Bronchial epithelial cell (primary cell): ENCODE measurements at regions not wholly inside any gene's neighbourhood (a gene's known extent, or its start where the extent isn't known, plus 50 kb on each side); places are given as distances from the start of the nearest gene placed in this dataset.

Experiments used
- DNase-seq: peaks from one replicate; pipeline ENCODE4 v3.0.0-alpha.2; 2010; ENCODE audit warnings: low read depth
- FAIRE-seq: peaks from 2 replicates; lab custom pipeline; 2011; peaks lifted over from hg19 to GRCh38; lab: Jason Lieb, UNC
- H3K27me3 ChIP-seq: 2 replicates; pipeline ENCODE4 v1.5.1; 2011; ENCODE audit warnings: low read length; ENCODE audit not compliant: control insufficient read depth, insufficient read depth
- H3K36me3 ChIP-seq: 2 replicates; pipeline ENCODE4 v1.5.1; 2011; ENCODE audit warnings: low read length; ENCODE audit not compliant: control insufficient read depth, insufficient read depth
- H3K4me3 ChIP-seq: 2 replicates; pipeline ENCODE4 v1.5.1; 2011; ENCODE audit warnings: mild to moderate bottlenecking, low read depth, low read length, control low read depth
- CTCF ChIP-seq: IDR thresholded peaks from 2 replicates; pipeline ENCODE4 v1.5.1; 2011; ENCODE audit warnings: mild to moderate bottlenecking, moderate library complexity, low read length, control low read depth, inconsistent platforms; ENCODE audit not compliant: insufficient read depth, severe bottlenecking

DNA sequence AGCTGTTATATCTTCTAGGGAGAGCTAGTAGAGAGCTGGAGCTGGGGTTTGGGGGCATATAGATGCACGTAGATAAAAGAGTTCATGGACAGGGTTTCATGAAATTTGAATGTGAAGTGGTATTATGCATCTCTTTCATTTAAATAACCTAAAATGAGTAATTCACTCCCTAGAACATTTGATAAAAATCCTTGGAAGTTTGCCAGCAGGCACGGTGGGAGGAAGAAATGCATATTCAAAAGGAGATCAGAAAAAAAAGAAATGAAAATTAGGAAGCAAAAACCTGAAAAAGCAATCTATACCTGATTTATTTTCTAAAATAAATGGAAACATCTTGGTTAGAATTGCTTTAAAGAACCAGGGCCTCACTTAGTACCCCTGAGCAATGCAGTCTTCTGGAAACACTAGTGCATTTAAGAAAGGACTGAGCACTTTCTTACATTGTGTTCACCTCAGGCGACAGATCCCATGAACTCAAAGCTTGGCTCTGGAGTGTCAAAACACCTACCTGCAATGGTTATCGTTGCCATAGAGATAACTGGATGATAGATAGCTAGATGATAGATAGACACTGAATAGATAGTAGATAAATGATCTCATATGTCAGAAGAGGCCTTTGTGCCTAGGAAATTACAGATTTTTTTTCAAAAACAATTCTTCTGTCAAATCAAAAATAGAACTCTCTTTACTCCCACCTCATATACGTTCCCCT, 458.6 kb upstream of the THRB start:
- FAIRE-seq (no peak), DNase-seq (no peak)
- no peak for TF ChIP-seq CTCF
- Histone ChIP-seq H3K4me3 (no peak overlapping the region), H3K36me3 (no peaks in the 10 kb centered on the region), H3K27me3 (no peaks in the 10 kb centered on the region)

DNA sequence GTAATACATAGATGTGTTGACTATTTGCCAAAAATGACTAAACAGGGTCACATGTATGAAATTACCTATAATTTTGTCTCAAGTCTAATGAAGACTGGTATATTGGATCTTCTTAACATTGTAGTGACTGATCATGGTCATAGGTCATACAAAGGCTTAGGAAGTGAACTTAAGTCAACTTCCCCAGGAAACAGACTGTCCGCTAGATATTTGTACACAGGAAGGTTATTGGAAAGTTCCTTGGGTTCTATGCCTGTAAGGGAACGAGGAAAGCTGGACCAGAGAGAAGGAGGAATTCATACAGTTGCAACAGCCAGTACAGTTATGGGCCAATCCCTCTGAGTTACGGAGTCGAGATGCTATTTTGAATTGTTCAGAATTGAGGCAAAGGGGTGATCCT, 462.0 kb upstream of the THRB start:
- Histone ChIP-seq H3K27me3 (no peaks in the 10 kb centered on the region), H3K36me3 (no peaks in the 10 kb centered on the region), H3K4me3 (no peak overlapping the region)
- no peak for TF ChIP-seq CTCF
- DNase-seq (no peak), FAIRE-seq (no peak)

DNA sequence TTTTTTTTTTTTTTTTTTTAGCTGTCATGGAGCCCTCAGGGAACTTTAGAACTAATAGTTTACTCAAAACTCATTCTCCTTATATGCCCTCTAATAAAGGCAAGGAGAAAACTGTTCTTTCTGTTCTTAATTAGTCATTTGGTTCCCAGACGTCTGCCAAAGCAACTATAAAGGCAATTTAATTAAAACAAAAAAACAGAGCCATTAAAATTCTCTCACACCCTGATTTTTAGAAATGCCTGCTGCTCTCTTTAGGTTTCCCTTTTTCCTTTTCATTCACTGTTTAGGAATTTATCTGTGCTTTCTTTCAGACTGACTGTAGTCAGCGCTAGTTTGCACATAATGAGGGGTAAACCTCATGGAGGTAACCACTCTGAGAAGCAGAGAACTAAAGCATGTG, 463.6 kb upstream of the THRB start:
- no peaks in the 10 kb centered on the region for H3K36me3 ChIP-seq
- no peak for TF ChIP-seq CTCF
- no peak for DNase-seq
- H3K27me3 ChIP-seq = no peaks in the 10 kb centered on the region
- H3K4me3 ChIP-seq = no peak overlapping the region
- FAIRE-seq = no peak

GRCh38 chr3:24958910-24959447, 464.3 kb upstream of the THRB start:
- H3K27me3 ChIP-seq = no peaks in the 10 kb centered on the region
- H3K4me3 ChIP-seq = no peak overlapping the region
- FAIRE-seq (no peak), DNase-seq (no peak)
- no peaks in the 10 kb centered on the region for H3K36me3 ChIP-seq
- no peak for TF ChIP-seq CTCF

DNA sequence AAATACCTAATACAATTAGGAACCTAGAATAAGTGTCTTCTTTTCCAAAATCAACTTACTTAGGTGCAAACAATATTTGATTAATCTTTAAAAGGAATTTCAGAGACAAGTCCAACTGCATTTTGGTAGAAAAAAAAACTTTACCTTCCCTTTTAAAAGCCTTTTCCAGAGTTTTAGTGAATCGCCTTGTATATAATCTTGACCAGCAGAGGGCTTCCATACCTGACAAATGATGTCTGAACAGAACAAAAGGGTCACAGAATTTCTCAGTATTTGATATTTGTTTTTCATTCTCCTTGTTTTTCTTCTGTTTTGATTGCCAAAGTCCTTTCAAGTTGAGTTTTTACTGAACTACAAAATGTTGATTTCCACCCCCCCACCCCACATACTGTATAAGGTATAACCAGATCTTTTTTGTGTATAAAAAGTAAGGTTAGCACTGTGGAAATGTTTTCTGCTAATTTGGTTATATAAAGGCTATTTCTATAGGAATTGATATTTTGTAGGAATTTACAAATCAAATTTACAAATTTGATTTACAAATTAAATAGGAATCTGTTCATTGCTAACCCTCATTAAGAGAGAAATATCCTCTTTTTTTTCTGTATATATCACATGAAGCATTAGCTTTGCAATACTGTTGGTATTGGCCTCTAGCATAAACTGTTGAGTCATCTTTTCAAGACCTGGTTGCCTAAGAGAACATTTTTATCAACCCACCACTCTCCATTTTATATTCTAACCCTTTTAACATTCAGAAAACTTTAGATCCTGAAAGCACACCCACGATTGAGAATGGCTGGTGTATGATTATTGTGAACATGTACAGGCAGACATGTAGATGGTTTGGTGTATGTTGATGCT, 464.1 kb upstream of the RARB start:
- DNase-seq (peak; percentile 32), FAIRE-seq (no peak)

More for the DNA sequence above, 464.1 kb upstream of the RARB start:
- no peaks in the 10 kb centered on the region for H3K36me3 ChIP-seq
- H3K4me3 ChIP-seq = no peak overlapping the region
- peak; percentile 40 for TF ChIP-seq CTCF
- no peaks in the 10 kb centered on the region for H3K27me3 ChIP-seq
